ENCODE measurements at regions not wholly inside any gene's neighbourhood (a gene's known extent, or its start where the extent isn't known, plus 50 kb on each side); places are given as distances from the start of the nearest gene placed in this dataset.
"Not testable (repeated sequence)": the region's sequence is repeated elsewhere in the genome, so short reads cannot be mapped to it uniquely, and the experiment has no call there.

GRCh38 chr3:125822175-125822574, 146.8 kb upstream of the ROPN1B start:
- TF ChIP-seq EZH2 (IDR thresholded peaks at IDR 0.05; ENCODE audit: insufficient read depth, poor library complexity, severe bottlenecking); EZH2phosphoT487 (IDR thresholded peaks at IDR 0.05; ENCODE audit: insufficient read depth, low read depth): not testable (repeated sequence)

All from GM23248 (cell line).